Sigmoid colon (tissue), 4 donors: ENCODE measurements at regions not wholly inside any gene's neighbourhood (a gene's known extent, or its start where the extent isn't known, plus 50 kb on each side); places are given as distances from the start of the nearest gene placed in this dataset.
"Not testable (repeated sequence)": the region's sequence is repeated elsewhere in the genome, so short reads cannot be mapped to it uniquely, and the experiment has no call there.

Experiments used
- CTCF ChIP-seq, 4 experiments: fragments of 450-650 bp in 3 of 4; fragments of 200-600 bp in 1 of 4; IDR thresholded peaks; one replicate each; pipeline ENCODE4 v1.5.1; 2016 to 2019; ENCODE audit warnings: antibody characterized with exemption in 4 of 4, mild to moderate bottlenecking in 3 of 4, moderate library complexity in 2 of 4
- POLR2A ChIP-seq, 2 donors: fragments of 450-650 bp; IDR thresholded peaks; one replicate each; pipeline ENCODE4 v1.6.1; 2016; ENCODE audit warnings: antibody characterized with exemption in 2 of 2, mild to moderate bottlenecking in 2 of 2, moderate library complexity in 2 of 2
- POLR2AphosphoS5 ChIP-seq, 4 donors: sonication (generic); formaldehyde crosslinking; IDR thresholded peaks; one replicate each; pipeline ENCODE4 v1.6.1; 2017; ENCODE audit warnings: antibody characterized with exemption in 4 of 4

GRCh38 chr16:16935909-16936308 is 534.9 kb downstream of the XYLT1 start:
- TF ChIP-seq CTCF, POLR2AphosphoS5, POLR2A (IDR thresholded peaks at IDR 0.05): not testable (repeated sequence)
